ENCODE measurements at regions not wholly inside any gene's neighbourhood (a gene's known extent, or its start where the extent isn't known, plus 50 kb on each side); places are given as distances from the start of the nearest gene placed in this dataset.

- WGBS (ENCODE audit: insufficient coverage, low coverage, missing lambda C conversion rate): 0% methylated on average over 1 of the region's 1 CpG
- Histone ChIP-seq H3K4me2 (ENCODE audit: insufficient read depth, low read length) (no peak overlapping the region), H4K20me1 (replicated peaks; ENCODE audit: control insufficient read depth, insufficient read depth, low read length) (no peaks in the 10 kb centered on the region), H3K9me3 (replicated peaks; ENCODE audit: control insufficient read depth, insufficient read depth, low read depth, low read length) (no peaks in the 10 kb centered on the region), H3K36me3 (ENCODE audit: control insufficient read depth, insufficient read depth, low read length) (no peaks in the 10 kb centered on the region), H3K27me3 (ENCODE audit: control insufficient read depth in 2 of 2, insufficient read depth in 2 of 2, low read length in 2 of 2) (no peaks in the 10 kb centered on the region), H2AFZ (ENCODE audit: low read depth, low read length) (no peak overlapping the region), H3K27ac (ENCODE audit: extremely low read depth, low read depth, low read length) (no peak overlapping the region), H3K9me1 (ENCODE audit: control insufficient read depth, insufficient read depth, low read length) (no peaks in the 10 kb centered on the region), H3K4me3 (no peak overlapping the region), H3K79me2 (ENCODE audit: control insufficient read depth, insufficient read depth, low read length) (no peaks in the 10 kb centered on the region), H3K9ac (ENCODE audit: insufficient read depth in 1 of 2, low read depth in 2 of 2, low read length in 2 of 2) (no peak overlapping the region), H3K4me1 (replicated peaks in 1 of 2; ENCODE audit: control insufficient read depth in 2 of 2, insufficient read depth in 2 of 2, low read length in 2 of 2) (no peaks in the 10 kb centered on the region)
- FAIRE-seq (no peak), ATAC-seq (no peak), DNase-seq (ENCODE audit: extremely low read depth in 1 of 4, low spot score in 3 of 4) (no peak)
- BruUV-seq (replicated peaks): no TSS peak
- in situ Hi-C loops (cut with MboI) (no loop called here), intact Hi-C loops (cut with micrococcal nuclease) (no loop called here)
- ChIA-PET CTCF (ENCODE audit: low intra/inter-chr PET ratio) (no interaction called here), POLR2A (no interaction called here)
- TF ChIP-seq ESRRA (IDR thresholded peaks at IDR 0.05; ENCODE audit: borderline replicate concordance, low read depth) (no peak), ZNF639 (CRISPR knock-in tag; conservative IDR thresholded peaks at IDR 0.05 in 1 of 2, IDR thresholded peaks at IDR 0.05 in 1 of 2) (no peak), SFPQ (IDR thresholded peaks at IDR 0.05; ENCODE audit: low read depth, low read length) (no peak), ZNF318 (IDR thresholded peaks at IDR 0.05; ENCODE audit: borderline replicate concordance in 1 of 2, low read depth in 1 of 2) (no peak), DEAF1 (CRISPR knock-in tag; IDR thresholded peaks at IDR 0.05) (no peak), ERF (CRISPR knock-in tag; IDR thresholded peaks at IDR 0.05) (no peak)
Observed at GRCh38 chr3:117091676-117092075, 382.1 kb downstream of the TUSC7 start.

Measured in K562 (cell line).